Neural cell (in vitro differentiated cells): ENCODE measurements at regions not wholly inside any gene's neighbourhood (a gene's known extent, or its start where the extent isn't known, plus 50 kb on each side); places are given as distances from the start of the nearest gene placed in this dataset.

ENCODE experiments used
- H2AFZ ChIP-seq: fragments of 200-600, 300-800 bp; sonication (generic), shearing (Covaris generic); 2 replicates; pipeline ENCODE4 v1.6.0; 2014; ENCODE audit warnings: low read depth, mild to moderate bottlenecking, antibody characterized with exemption, low read length, moderate library complexity
- H3F3A ChIP-seq: fragments of 200-600 bp; shearing (Covaris generic); 2 replicates; pipeline ENCODE4 v1.6.1; 2016; ENCODE audit warnings: mild to moderate bottlenecking, moderate library complexity, mixed read lengths, antibody characterized with exemption, low read length; ENCODE audit not compliant: insufficient read depth, poor library complexity, severe bottlenecking
- H3K27ac ChIP-seq: fragments of 200-600, 300-800 bp; sonication (generic), shearing (Covaris generic); 2 replicates; pipeline ENCODE4 v1.5.1; 2014; ENCODE audit warnings: mild to moderate bottlenecking, low read length, moderate library complexity
- H3K27me3 ChIP-seq: fragments of 300-800, 200-600 bp; sonication (generic), shearing (Covaris generic); 2 replicates; pipeline ENCODE4 v1.6.0; 2014; ENCODE audit warnings: mild to moderate bottlenecking, low read depth, low read length, moderate library complexity; ENCODE audit not compliant: insufficient read depth
- H3K36me3 ChIP-seq: fragments of 300-800, 200-600 bp; sonication (generic), shearing (Covaris generic); 2 replicates; pipeline ENCODE4 v1.5.1; 2014; ENCODE audit warnings: mild to moderate bottlenecking, antibody characterized with exemption, low read length, moderate library complexity; ENCODE audit not compliant: insufficient read depth
- H3K4me2 ChIP-seq: fragments of 300-800, 200-600 bp; sonication (generic), shearing (Covaris generic); 2 replicates; pipeline ENCODE4 v1.6.0; 2014; ENCODE audit warnings: mild to moderate bottlenecking, low read length
- H3K4me3 ChIP-seq: fragments of 300-800, 200-600 bp; sonication (generic), shearing (Covaris generic); 2 replicates; pipeline ENCODE4 v1.5.1; 2014; ENCODE audit warnings: mild to moderate bottlenecking, low read length, moderate library complexity
- H3K79me2 ChIP-seq: fragments of 200-600 bp; shearing (Covaris generic); replicated peaks from 2 replicates; pipeline ENCODE4 v1.6.0; 2014; ENCODE audit warnings: mild to moderate bottlenecking, low read length, moderate library complexity; ENCODE audit not compliant: insufficient read depth
- H3K9ac ChIP-seq: fragments of 300-800, 200-600 bp; sonication (generic), shearing (Covaris generic); 2 replicates; pipeline ENCODE4 v1.6.1; 2016; ENCODE audit warnings: mild to moderate bottlenecking, low read length, mixed read lengths
- H3K9me2 ChIP-seq: fragments of 200-600 bp; shearing (Covaris generic); 2 replicates; pipeline ENCODE4 v1.6.1; 2016; ENCODE audit warnings: mild to moderate bottlenecking, low read length, mixed read lengths; ENCODE audit not compliant: insufficient read depth
- H3K9me3 ChIP-seq: fragments of 200-600, 300-800 bp; sonication (generic), shearing (Covaris generic); 2 replicates; pipeline ENCODE4 v1.6.1; 2016; ENCODE audit warnings: mild to moderate bottlenecking, mixed run types, low read length, moderate library complexity, mixed read lengths
- H4K20me1 ChIP-seq: fragments of 200-600 bp; shearing (Covaris generic); 2 replicates; pipeline ENCODE4 v1.6.1; 2016; ENCODE audit warnings: mild to moderate bottlenecking, mixed run types; ENCODE audit not compliant: insufficient read depth
- CTCF ChIP-seq: fragments of 450-650 bp; IDR thresholded peaks from 2 replicates; pipeline ENCODE4 v1.5.1; 2014; ENCODE audit warnings: antibody characterized with exemption, mild to moderate bottlenecking, moderate library complexity; ENCODE audit not compliant: poor library complexity, severe bottlenecking
- EP300 ChIP-seq: fragments of 450-650 bp; conservative IDR thresholded peaks from 2 replicates; pipeline ENCODE4 v1.6.1; 2014; ENCODE audit warnings: antibody characterized with exemption, mild to moderate bottlenecking, moderate library complexity; ENCODE audit not compliant: poor library complexity, severe bottlenecking
- EZH2 ChIP-seq: fragments of 200-600, 300-800 bp; shearing (Covaris generic), sonication (generic); IDR thresholded peaks from 2 replicates; pipeline ENCODE4 v1.6.1; 2014; ENCODE audit warnings: antibody characterized with exemption, low read length, borderline replicate concordance, mild to moderate bottlenecking; ENCODE audit not compliant: insufficient read depth, poor library complexity, severe bottlenecking
- MXI1 ChIP-seq: fragments of 450-650 bp; conservative IDR thresholded peaks from 2 replicates; pipeline ENCODE4 v1.6.1; 2014; ENCODE audit warnings: antibody characterized with exemption, mild to moderate bottlenecking; ENCODE audit not compliant: poor library complexity, severe bottlenecking
- POLR2AphosphoS5 ChIP-seq: IDR thresholded peaks from 2 replicates; pipeline ENCODE4 v1.6.1; 2012
- RAD21 ChIP-seq: fragments of 450-650 bp; conservative IDR thresholded peaks from 2 replicates; pipeline ENCODE4 v1.6.1; 2014; ENCODE audit warnings: antibody characterized with exemption, mild to moderate bottlenecking, moderate library complexity
- REST ChIP-seq: IDR thresholded peaks from 2 replicates; pipeline ENCODE4 v1.6.1; 2012; ENCODE audit warnings: borderline replicate concordance
- SMC3 ChIP-seq: fragments of 450-650 bp; conservative IDR thresholded peaks from 2 replicates; pipeline ENCODE4 v1.6.1; 2014; ENCODE audit warnings: antibody characterized with exemption, mild to moderate bottlenecking, moderate library complexity; ENCODE audit not compliant: poor library complexity
- TAF1 ChIP-seq: IDR thresholded peaks from 2 replicates; pipeline ENCODE4 v1.6.1; 2012; ENCODE audit warnings: low read depth

- Histone ChIP-seq H3K79me2 (no peaks in the 10 kb centered on the region), H3K36me3 (no peaks in the 10 kb centered on the region), H4K20me1 (no peaks in the 10 kb centered on the region), H3F3A (no peaks in the 10 kb centered on the region), H3K27me3 (peaks cover 88% of the 10 kb centered on the region), H3K9me3 (no peaks in the 10 kb centered on the region), H3K27ac (no peak overlapping the region), H3K4me2 (no peak overlapping the region), H2AFZ (no peak overlapping the region), H3K9ac (no peak overlapping the region), H3K9me2 (no peaks in the 10 kb centered on the region), H3K4me3 (no peak overlapping the region)
- TF ChIP-seq MXI1 = no peak
- no peak for TF ChIP-seq EZH2
- no peak for TF ChIP-seq REST
- no peak for TF ChIP-seq CTCF
- no peak for TF ChIP-seq POLR2AphosphoS5
- TF ChIP-seq TAF1 = no peak
- TF ChIP-seq RAD21 = no peak
- no peak for TF ChIP-seq SMC3
Observed at GRCh38 chr2:176633754-176634153, 364.5 kb downstream of the MTX2 start.

GRCh38 chr2:176636401-176636800, 367.2 kb downstream of the MTX2 start:
- H3K9ac ChIP-seq = no peak overlapping the region
- H3K27ac ChIP-seq = no peak overlapping the region
- peaks cover 96% of the 10 kb centered on the region for H3K27me3 ChIP-seq
- H3K79me2 ChIP-seq = no peaks in the 10 kb centered on the region
- no peak overlapping the region for H3K4me2 ChIP-seq
- TF ChIP-seq SMC3 (no peak), RAD21 (no peak), TAF1 (no peak), REST (no peak), MXI1 (no peak), EZH2 (no peak), EP300 (no peak), POLR2AphosphoS5 (no peak), CTCF (no peak)
- H3K9me3 ChIP-seq = no peaks in the 10 kb centered on the region
- no peak overlapping the region for H2AFZ ChIP-seq
- H4K20me1 ChIP-seq = no peaks in the 10 kb centered on the region
- no peak overlapping the region for H3K4me3 ChIP-seq
- H3F3A ChIP-seq = no peaks in the 10 kb centered on the region
- H3K9me2 ChIP-seq = no peaks in the 10 kb centered on the region
- no peaks in the 10 kb centered on the region for H3K36me3 ChIP-seq
